GM20000 (cell line): ENCODE measurements at regions not wholly inside any gene's neighbourhood (a gene's known extent, or its start where the extent isn't known, plus 50 kb on each side); places are given as distances from the start of the nearest gene placed in this dataset.

Experiments used
- DNase-seq: peaks from one replicate; pipeline ENCODE4 v3.0.0; 2012; ENCODE audit warnings: low spot score
- TF ChIP-seq, protein P1 (sequence below): IDR thresholded peaks from 2 replicates; pipeline ENCODE4 v1.5.1; 2012; ENCODE audit warnings: mild to moderate bottlenecking, control low read depth; ENCODE audit errors: extremely low read depth, missing control alignments

DNA sequence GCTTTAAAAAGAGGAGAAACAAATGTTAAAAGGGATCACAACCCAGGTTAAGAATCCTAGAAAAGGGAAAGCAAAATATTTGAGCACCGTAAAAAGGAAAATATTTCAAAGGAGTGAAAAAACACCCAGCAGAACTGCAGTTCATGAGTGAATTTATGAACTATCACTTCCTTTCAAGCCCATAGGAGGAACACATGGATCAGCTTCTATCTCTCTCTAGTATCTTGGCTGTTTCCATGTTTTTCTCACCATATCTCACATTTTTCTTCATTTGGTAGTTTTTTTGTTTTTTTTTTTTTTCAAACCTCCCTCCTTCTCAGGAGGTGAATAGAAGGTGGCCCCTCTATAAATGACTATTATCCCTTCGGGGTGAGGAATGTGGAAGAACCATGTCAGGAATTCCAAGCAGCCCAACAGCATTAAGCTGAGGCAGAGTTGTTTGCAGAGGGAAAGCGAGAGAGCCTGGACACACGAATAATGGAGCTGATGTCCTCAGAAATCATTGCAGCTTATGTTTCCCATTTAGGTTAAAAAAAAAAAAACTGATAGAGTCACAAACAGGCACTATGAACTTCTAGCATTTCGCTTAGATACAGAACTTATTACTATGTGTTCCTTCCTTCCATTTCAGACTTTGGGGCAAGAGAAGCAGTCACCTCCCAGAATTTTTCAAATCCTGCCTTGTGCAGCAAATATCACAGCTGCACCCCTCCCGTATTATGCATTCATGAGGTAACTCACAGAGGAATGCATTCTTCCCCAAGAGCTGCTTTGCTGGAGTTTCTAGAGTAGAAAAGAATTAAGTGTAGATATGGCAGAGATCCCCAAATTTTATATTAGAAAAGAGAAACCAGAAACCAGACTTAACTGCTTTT is 315.6 kb downstream of the IRS1 start:
- TF ChIP-seq, protein P1, sequence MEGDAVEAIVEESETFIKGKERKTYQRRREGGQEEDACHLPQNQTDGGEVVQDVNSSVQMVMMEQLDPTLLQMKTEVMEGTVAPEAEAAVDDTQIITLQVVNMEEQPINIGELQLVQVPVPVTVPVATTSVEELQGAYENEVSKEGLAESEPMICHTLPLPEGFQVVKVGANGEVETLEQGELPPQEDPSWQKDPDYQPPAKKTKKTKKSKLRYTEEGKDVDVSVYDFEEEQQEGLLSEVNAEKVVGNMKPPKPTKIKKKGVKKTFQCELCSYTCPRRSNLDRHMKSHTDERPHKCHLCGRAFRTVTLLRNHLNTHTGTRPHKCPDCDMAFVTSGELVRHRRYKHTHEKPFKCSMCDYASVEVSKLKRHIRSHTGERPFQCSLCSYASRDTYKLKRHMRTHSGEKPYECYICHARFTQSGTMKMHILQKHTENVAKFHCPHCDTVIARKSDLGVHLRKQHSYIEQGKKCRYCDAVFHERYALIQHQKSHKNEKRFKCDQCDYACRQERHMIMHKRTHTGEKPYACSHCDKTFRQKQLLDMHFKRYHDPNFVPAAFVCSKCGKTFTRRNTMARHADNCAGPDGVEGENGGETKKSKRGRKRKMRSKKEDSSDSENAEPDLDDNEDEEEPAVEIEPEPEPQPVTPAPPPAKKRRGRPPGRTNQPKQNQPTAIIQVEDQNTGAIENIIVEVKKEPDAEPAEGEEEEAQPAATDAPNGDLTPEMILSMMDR, result no peak
- DNase-seq, result no peak

DNA sequence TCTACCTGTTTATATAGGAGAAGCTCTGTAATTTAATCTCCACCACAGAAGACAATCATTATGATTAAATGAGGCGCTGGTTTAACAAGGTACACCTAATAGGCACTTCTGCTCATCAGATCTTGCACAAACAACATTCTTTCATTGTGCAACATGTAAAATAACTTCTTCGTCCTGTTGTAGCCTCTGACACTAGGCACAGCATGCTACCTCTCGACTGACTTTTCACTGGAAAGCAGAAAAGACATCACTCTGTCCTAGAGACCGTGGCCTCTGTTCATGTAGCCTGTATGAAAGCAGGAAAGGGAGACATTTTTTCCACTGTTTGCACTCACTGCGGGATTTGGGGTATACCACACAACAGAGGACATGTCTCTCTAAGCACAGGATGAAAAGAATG is 316.5 kb downstream of the IRS1 start:
- no peak for DNase-seq
- TF ChIP-seq, protein P1, result no peak

DNA sequence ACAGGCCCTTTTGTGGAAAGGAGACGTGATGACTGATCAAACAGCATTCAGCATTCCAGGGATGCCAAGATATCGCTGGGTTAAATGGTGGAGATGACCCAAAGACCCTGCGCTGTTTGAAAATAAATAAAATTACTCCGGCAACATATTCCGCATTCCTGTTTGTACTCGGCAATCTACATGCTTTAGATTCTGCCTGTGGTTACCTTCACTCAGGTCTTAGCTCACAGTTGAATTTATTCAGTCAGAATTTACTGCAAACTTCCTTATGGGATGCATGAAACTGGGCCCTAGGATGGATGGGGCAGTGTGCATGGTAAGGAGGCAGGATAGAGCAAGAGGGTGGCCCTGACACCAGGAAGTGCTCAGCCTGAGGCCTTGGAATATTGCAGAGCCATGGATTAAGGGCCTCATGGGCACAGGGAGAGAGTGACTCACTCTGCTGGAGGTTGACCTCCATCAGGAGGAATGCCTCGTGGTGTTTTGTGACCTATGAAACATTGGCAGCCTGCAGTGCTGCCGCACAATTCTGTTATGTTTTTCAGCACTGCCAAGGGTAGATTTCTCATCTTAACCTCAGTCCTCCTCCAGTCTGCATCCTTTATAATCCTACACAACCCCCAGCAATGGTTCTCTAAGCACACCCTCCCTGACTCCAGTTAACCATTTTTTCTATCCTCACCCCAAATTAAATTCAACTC is 321.4 kb downstream of the IRS1 start:
- no peak for DNase-seq
- TF ChIP-seq, protein P1, result no peak

DNA sequence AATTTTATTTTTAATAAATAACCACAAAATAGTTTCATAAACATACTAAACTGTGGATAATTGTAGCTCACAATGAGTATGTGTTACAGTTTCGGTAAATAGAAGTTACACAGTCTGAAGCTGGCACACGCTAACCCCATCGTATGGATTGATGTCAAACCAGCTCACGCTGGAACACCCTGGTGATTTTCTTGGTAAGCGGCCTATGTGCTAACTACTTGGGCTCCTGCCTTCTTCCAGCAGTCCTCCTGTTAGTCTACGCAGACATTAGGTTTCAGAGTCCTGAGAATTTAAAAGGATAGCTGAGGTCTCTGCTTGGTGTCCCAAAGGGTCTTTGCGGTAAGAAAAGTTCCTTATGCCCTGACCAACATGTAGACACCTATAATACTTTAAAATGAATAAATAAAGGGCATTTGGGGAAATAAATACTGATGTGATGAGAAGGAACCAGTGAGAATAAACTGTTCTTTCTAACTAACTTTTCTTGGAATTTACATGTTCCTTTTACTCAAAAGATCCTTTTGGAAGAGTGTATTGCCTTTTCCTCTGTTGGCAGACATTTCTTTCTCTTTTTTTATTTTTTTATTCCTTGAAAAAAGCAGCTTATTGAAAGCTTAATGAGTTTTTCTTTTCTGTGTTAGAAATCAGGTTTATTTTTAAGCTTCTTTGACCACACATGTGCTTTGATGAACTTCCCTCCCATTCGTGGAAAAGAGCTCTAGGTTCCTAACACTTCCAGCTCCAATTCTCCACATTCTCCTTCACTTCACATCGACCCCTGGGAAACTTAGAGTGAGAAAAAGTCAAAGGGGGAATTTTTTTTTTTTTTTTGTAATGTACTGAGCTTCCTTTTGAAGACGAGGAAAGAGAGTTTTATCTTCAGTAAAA is 322.2 kb downstream of the IRS1 start:
- TF ChIP-seq, protein P1, result no peak
- DNase-seq, result no peak

DNA sequence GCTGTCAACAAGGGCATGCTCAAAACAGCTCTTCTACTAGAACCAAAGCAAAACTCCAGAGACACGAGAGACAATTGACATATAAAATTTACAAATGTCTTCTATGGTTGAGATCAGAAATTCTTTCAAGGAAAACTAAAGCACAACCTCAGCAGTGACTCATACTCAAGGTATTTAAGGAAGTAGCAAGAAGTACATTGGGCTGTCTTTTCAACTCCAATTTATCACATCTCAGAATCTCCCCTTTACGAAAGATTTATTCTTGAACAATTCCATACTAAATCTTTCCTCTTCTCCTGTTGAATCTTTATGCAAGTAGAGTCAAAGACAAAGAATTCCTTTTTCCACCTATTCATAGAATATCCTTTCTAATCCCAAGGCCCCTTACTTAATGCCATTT is 324.0 kb downstream of the IRS1 start:
- no peak for DNase-seq
- TF ChIP-seq, protein P1, result no peak

DNA sequence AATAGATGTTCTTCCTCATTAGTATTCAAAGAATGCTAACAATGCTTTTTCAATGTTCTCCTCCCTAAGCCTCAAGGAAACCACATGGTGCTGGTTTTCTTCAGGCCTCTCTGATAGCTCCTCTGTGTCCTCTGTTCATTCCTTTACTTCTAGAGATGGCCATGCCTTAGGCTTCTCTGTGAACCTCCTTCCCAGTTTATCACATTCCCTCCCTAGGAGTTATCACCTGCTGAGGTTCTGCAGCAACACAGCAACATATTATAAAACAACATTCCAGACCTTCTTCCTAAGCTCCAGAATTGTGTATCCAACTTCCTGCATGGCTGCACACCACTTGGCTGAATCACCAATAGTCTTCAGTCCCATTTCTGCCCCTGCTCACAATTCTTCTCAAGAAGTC is 325.5 kb downstream of the IRS1 start:
- TF ChIP-seq, protein P1, result no peak
- DNase-seq, result no peak
